ENCODE measurements at regions not wholly inside any gene's neighbourhood (a gene's known extent, or its start where the extent isn't known, plus 50 kb on each side); places are given as distances from the start of the nearest gene placed in this dataset.

GRCh38 chr10:94225589-94225988, 137.2 kb downstream of the NOC3L start:
- no peak for DNase-seq (ENCODE audit: low read depth)
- H3K4me3 ChIP-seq (ENCODE audit: low read depth, low read length) = no peak overlapping the region
- TF ChIP-seq MYC (IDR thresholded peaks at IDR 0.05; ENCODE audit: low read depth, low read length) = no peak
- TF ChIP-seq CTCF (IDR thresholded peaks at IDR 0.05; ENCODE audit: low read depth, low read length) = peak; percentile 11

- no peak for TF ChIP-seq MAX (IDR thresholded peaks at IDR 0.05; ENCODE audit: low read depth, low read length)
- TF ChIP-seq MYC (IDR thresholded peaks at IDR 0.05; ENCODE audit: low read depth, low read length) = no peak
- TF ChIP-seq CTCF (IDR thresholded peaks at IDR 0.05; ENCODE audit: low read depth, low read length) = no peak
- TF ChIP-seq POLR2A (IDR thresholded peaks at IDR 0.05; ENCODE audit: extremely low read depth, insufficient read length) = no peak
- DNase-seq (ENCODE audit: low read depth) = no peak
- H3K4me3 ChIP-seq (ENCODE audit: low read depth, low read length) = no peak overlapping the region
Measured at GRCh38 chr10:94230134-94230785, 132.5 kb downstream of the NOC3L start.

- DNase-seq (ENCODE audit: low read depth) = no peak
- TF ChIP-seq MYC (IDR thresholded peaks at IDR 0.05; ENCODE audit: low read depth, low read length) (no peak), CTCF (IDR thresholded peaks at IDR 0.05; ENCODE audit: low read depth, low read length) (no peak), MAX (IDR thresholded peaks at IDR 0.05; ENCODE audit: low read depth, low read length) (no peak), POLR2A (IDR thresholded peaks at IDR 0.05; ENCODE audit: extremely low read depth, insufficient read length) (no peak)
- no peak overlapping the region for H3K4me3 ChIP-seq (ENCODE audit: low read depth, low read length)
Measured at GRCh38 chr10:94232711-94233383, 129.9 kb downstream of the NOC3L start.

- no peak for TF ChIP-seq POLR2A (IDR thresholded peaks at IDR 0.05; ENCODE audit: extremely low read depth, insufficient read length)
- no peak for TF ChIP-seq MYC (IDR thresholded peaks at IDR 0.05; ENCODE audit: low read depth, low read length)
- TF ChIP-seq MAX (IDR thresholded peaks at IDR 0.05; ENCODE audit: low read depth, low read length) = no peak
- no peak for TF ChIP-seq CTCF (IDR thresholded peaks at IDR 0.05; ENCODE audit: low read depth, low read length)
- no peak overlapping the region for H3K4me3 ChIP-seq (ENCODE audit: low read depth, low read length)
- no peak for DNase-seq (ENCODE audit: low read depth)
Measured at GRCh38 chr10:94235461-94235860, 127.3 kb downstream of the NOC3L start.

GRCh38 chr10:94238006-94238617, 124.6 kb downstream of the NOC3L start:
- TF ChIP-seq MYC (IDR thresholded peaks at IDR 0.05; ENCODE audit: low read depth, low read length) (no peak), MAX (IDR thresholded peaks at IDR 0.05; ENCODE audit: low read depth, low read length) (no peak), CTCF (IDR thresholded peaks at IDR 0.05; ENCODE audit: low read depth, low read length) (no peak), POLR2A (IDR thresholded peaks at IDR 0.05; ENCODE audit: extremely low read depth, insufficient read length) (no peak)
- no peak for DNase-seq (ENCODE audit: low read depth)
- H3K4me3 ChIP-seq (ENCODE audit: low read depth, low read length) = no peak overlapping the region

All from NB4 (cell line).